K562 (cell line): ENCODE measurements at regions not wholly inside any gene's neighbourhood (a gene's known extent, or its start where the extent isn't known, plus 50 kb on each side); places are given as distances from the start of the nearest gene placed in this dataset.

ENCODE experiments used
- BRD4 ChIP-seq: fragments of 200-600 bp; sonication (generic); IDR thresholded peaks from 2 replicates; pipeline ENCODE4 v1.6.1; 2017; ENCODE audit warnings: inconsistent platforms
- CAMTA2 ChIP-seq: fragments of 250-450 bp; sonication (Bioruptor Pico); conservative IDR thresholded peaks from 2 replicates; pipeline ENCODE4 v1.5.1; 2022
- CHD7 ChIP-seq: fragments of 200-600 bp; sonication (generic); IDR thresholded peaks from one replicate; pipeline ENCODE4 v1.6.1; 2012; ENCODE audit warnings: mild to moderate bottlenecking, low read depth, low read length, inconsistent platforms
- ETS2 ChIP-seq: IDR thresholded peaks from 2 replicates; pipeline ENCODE4 v1.6.1; 2016; ENCODE audit warnings: borderline replicate concordance, missing genetic modification characterization, mild to moderate bottlenecking, moderate library complexity, missing compliant biosample characterization; ENCODE audit not compliant: poor library complexity, severe bottlenecking
- HLTF ChIP-seq: fragments of 450-650 bp; IDR thresholded peaks from 2 replicates; pipeline ENCODE4 v1.6.1; 2016
- KDM4B ChIP-seq, 2 experiments: fragments of 450-650 bp in 1 of 2; sonication (generic) in 1 of 2; IDR thresholded peaks; 2 replicates each; pipeline ENCODE4 v1.6.1; 2016 to 2017; ENCODE audit warnings: borderline replicate concordance in 2 of 2, antibody characterized with exemption in 1 of 2, low read depth in 1 of 2, mild to moderate bottlenecking in 1 of 2
- POLR2AphosphoS5 ChIP-seq: IDR thresholded peaks from 2 replicates; pipeline ENCODE4 v1.6.1; 2011; ENCODE audit warnings: mild to moderate bottlenecking, low read depth, low read length, moderate library complexity; ENCODE audit not compliant: control insufficient read depth, insufficient read depth
- YY1 ChIP-seq, 3 experiments: IDR thresholded peaks; 2 replicates each; pipeline ENCODE4 v1.6.1; 2011; ENCODE audit warnings: low read length in 2 of 3, mild to moderate bottlenecking in 2 of 3, moderate library complexity in 2 of 3, borderline replicate concordance in 1 of 3, control low read depth in 1 of 3, low read depth in 1 of 3; ENCODE audit not compliant: insufficient read depth in 3 of 3, insufficient replicate concordance in 2 of 3, control insufficient read depth in 1 of 3, insufficient read length in 1 of 3; ENCODE audit errors: extremely low read depth in 1 of 3
- ZNF175 ChIP-seq: fragments of 200-800 bp; sonication (Bioruptor generic); IDR thresholded peaks from 2 replicates; pipeline ENCODE4 v1.6.1; 2016; ENCODE audit warnings: low read depth, mild to moderate bottlenecking, missing genetic modification characterization, missing compliant biosample characterization
- ZNF696 ChIP-seq: fragments of 250-450 bp; sonication (Bioruptor Pico); conservative IDR thresholded peaks from 2 replicates; pipeline ENCODE4 v1.4.0; 2020; ENCODE audit warnings: mild to moderate bottlenecking, moderate library complexity
- TF ChIP-seq, protein P1 (sequence below): fragments of 200-800 bp; sonication (Bioruptor generic); IDR thresholded peaks from 2 replicates; pipeline ENCODE4 v1.6.1; 2017; ENCODE audit warnings: missing genetic modification characterization, missing compliant biosample characterization
- TF ChIP-seq, protein P2 (sequence below), 2 experiments: fragments of 450-650 bp in 1 of 2; sonication (generic) in 1 of 2; formaldehyde crosslinking; conservative IDR thresholded peaks; 2 replicates each; pipeline versions ENCODE4 v1.4.0 to v1.8.1; 2020 to 2022; ENCODE audit warnings: mild to moderate bottlenecking in 1 of 2, missing genetic modification reagents in 1 of 2

DNA sequence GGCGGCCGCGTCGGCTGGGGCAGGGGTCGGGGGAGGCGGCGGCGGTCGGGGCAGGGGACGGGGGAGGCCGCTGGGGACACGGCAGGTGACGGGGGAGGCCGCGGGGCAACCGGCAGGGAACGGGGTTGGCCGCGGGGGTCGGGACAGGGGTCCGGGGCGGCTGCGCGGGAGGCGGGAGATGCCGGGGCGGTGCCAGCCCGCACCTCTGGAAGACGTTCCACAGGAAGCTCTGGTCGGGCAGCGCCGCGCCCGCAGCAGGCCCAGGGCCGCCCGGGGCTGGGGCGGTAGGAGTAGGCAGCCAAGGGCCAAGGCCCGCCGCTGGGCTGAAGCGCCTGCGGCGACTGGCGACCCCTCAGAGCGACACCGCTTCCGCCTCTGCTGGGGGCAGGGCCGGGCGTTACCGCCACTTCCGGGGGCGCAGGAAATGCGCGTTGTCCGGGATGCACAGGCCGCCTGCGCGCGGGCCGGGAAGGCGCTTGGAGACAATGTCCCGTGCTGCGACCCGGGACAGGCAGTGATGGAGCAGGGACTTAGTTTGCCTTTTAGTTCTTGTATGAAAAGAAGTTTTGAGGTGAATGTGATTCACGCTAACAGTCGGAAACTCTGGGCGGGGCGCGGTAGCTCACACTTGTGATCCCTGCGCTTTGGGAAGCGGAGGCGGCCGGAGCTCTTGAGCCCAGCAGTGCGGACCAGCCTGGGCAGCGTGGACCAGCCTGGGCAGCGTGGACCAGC lies 110.0 kb upstream of the LPCAT1 start (continued):
- TF ChIP-seq CHD7 (no peak), ZNF696 (no peak), ETS2 (tag) (no peak), YY1 (IDR thresholded peaks at IDR 0.05; ENCODE audit: borderline replicate concordance in 1 of 3, control insufficient read depth in 1 of 3, extremely low read depth in 1 of 3, insufficient read depth in 3 of 3, insufficient read length in 1 of 3, insufficient replicate concordance in 2 of 3, low read depth in 1 of 3, low read length in 2 of 3) (peak in 2 of 3 experiments; percentile 60 to 84), POLR2AphosphoS5 (peak; percentile 89), ZNF175 (no peak), KDM4B (IDR thresholded peaks at IDR 0.05; ENCODE audit: borderline replicate concordance in 2 of 2, low read depth in 1 of 2) (peak in 1 of 2 experiments; percentile 87; a peak in 2 of 4 replicates), HLTF (no peak), BRD4 (no peak), CAMTA2 (CRISPR knock-in tag) (no peak)
- TF ChIP-seq, protein P1, sequence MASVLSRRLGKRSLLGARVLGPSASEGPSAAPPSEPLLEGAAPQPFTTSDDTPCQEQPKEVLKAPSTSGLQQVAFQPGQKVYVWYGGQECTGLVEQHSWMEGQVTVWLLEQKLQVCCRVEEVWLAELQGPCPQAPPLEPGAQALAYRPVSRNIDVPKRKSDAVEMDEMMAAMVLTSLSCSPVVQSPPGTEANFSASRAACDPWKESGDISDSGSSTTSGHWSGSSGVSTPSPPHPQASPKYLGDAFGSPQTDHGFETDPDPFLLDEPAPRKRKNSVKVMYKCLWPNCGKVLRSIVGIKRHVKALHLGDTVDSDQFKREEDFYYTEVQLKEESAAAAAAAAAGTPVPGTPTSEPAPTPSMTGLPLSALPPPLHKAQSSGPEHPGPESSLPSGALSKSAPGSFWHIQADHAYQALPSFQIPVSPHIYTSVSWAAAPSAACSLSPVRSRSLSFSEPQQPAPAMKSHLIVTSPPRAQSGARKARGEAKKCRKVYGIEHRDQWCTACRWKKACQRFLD (CRISPR knock-in tag): 0 out of 2 replicates have a peak, but pooled peaks have one; percentile 31
- TF ChIP-seq, protein P2, sequence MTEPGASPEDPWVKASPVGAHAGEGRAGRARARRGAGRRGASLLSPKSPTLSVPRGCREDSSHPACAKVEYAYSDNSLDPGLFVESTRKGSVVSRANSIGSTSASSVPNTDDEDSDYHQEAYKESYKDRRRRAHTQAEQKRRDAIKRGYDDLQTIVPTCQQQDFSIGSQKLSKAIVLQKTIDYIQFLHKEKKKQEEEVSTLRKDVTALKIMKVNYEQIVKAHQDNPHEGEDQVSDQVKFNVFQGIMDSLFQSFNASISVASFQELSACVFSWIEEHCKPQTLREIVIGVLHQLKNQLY (CRISPR knock-in tag; conservative IDR thresholded peaks at IDR 0.05): no peak
